Mucosa of gallbladder (tissue), 1 donor: ENCODE measurements at regions not wholly inside any gene's neighbourhood (a gene's known extent, or its start where the extent isn't known, plus 50 kb on each side); places are given as distances from the start of the nearest gene placed in this dataset.

Source experiments
- DNase-seq: peaks from one replicate; pipeline ENCODE4 v3.0.0-alpha.2; 2020; ENCODE audit warnings: low spot score
- donor health status: DM: no; HTN: no; CAD: no.

GRCh38 chr1:216815260-216816131 is 92.3 kb upstream of the ESRRG start:
- peak; percentile 12 for DNase-seq

GRCh38 chr1:216814576-216815259 is 91.5 kb upstream of the ESRRG start:
- DNase-seq: no peak

- no peak for DNase-seq
Observed at GRCh38 chr1:216812966-216813365, 89.7 kb upstream of the ESRRG start.

- no peak for DNase-seq
Observed at GRCh38 chr1:216809649-216810048, 86.4 kb upstream of the ESRRG start.

GRCh38 chr1:216807696-216808095 is 84.5 kb upstream of the ESRRG start:
- no peak for DNase-seq

- no peak for DNase-seq
Observed at GRCh38 chr1:216805953-216806352, 82.7 kb upstream of the ESRRG start.

GRCh38 chr1:216805233-216805632 is 82.0 kb upstream of the ESRRG start:
- DNase-seq: no peak

- no peak for DNase-seq
Observed at GRCh38 chr1:216804111-216804510, 80.9 kb upstream of the ESRRG start.

GRCh38 chr1:216794586-216794985 is 71.4 kb upstream of the ESRRG start:
- no peak for DNase-seq

GRCh38 chr1:216793973-216794372 is 70.7 kb upstream of the ESRRG start:
- no peak for DNase-seq

- no peak for DNase-seq
Observed at GRCh38 chr1:216793303-216793702, 70.1 kb upstream of the ESRRG start.

- DNase-seq: no peak
Observed at GRCh38 chr1:216788671-216789070, 65.4 kb upstream of the ESRRG start.

GRCh38 chr1:216785737-216786136 is 62.5 kb upstream of the ESRRG start:
- DNase-seq: no peak

- no peak for DNase-seq
Observed at GRCh38 chr1:216785221-216785620, 62.0 kb upstream of the ESRRG start.

GRCh38 chr1:216779686-216780085 is 56.5 kb upstream of the ESRRG start:
- DNase-seq: no peak

GRCh38 chr1:216778737-216779136 is 55.5 kb upstream of the ESRRG start:
- no peak for DNase-seq

GRCh38 chr1:216777148-216777547 is 53.9 kb upstream of the ESRRG start:
- DNase-seq: no peak
